ENCODE measurements at regions not wholly inside any gene's neighbourhood (a gene's known extent, or its start where the extent isn't known, plus 50 kb on each side); places are given as distances from the start of the nearest gene placed in this dataset.

DNA sequence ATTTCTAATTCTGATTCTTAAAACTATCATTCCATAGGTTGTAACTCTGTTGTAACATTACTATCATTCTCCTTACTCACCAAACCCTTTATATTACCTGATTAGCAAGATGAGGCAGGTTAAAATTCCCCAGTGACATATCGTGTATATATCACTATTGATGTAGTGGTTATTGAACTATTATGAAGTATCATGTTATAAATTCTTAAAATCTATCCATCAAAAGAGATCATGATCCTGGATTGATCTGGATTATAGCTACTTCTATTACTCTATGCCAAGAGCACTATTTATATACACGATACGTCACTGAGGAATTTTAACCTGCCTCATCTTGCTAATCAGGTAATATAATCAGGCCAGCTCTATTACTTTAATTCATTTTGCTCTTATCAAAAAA is 533.9 kb downstream of the SLITRK6 start:
- no peak for TF ChIP-seq POLR2A (IDR thresholded peaks at IDR 0.05)
- TF ChIP-seq, protein P1, sequence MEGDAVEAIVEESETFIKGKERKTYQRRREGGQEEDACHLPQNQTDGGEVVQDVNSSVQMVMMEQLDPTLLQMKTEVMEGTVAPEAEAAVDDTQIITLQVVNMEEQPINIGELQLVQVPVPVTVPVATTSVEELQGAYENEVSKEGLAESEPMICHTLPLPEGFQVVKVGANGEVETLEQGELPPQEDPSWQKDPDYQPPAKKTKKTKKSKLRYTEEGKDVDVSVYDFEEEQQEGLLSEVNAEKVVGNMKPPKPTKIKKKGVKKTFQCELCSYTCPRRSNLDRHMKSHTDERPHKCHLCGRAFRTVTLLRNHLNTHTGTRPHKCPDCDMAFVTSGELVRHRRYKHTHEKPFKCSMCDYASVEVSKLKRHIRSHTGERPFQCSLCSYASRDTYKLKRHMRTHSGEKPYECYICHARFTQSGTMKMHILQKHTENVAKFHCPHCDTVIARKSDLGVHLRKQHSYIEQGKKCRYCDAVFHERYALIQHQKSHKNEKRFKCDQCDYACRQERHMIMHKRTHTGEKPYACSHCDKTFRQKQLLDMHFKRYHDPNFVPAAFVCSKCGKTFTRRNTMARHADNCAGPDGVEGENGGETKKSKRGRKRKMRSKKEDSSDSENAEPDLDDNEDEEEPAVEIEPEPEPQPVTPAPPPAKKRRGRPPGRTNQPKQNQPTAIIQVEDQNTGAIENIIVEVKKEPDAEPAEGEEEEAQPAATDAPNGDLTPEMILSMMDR (IDR thresholded peaks at IDR 0.05) = no peak
